Skeletal muscle satellite cell (primary cell): ENCODE measurements at regions not wholly inside any gene's neighbourhood (a gene's known extent, or its start where the extent isn't known, plus 50 kb on each side); places are given as distances from the start of the nearest gene placed in this dataset.
"Not testable (repeated sequence)": the region's sequence is repeated elsewhere in the genome, so short reads cannot be mapped to it uniquely, and the experiment has no call there.

Source experiments
- H3K27me3 ChIP-seq: 2 replicates; pipeline ENCODE4 v1.7.0; 2013; ENCODE audit warnings: low read length; ENCODE audit not compliant: control insufficient read depth, insufficient read depth
- H3K36me3 ChIP-seq: 2 replicates; pipeline ENCODE4 v1.7.0; 2013; ENCODE audit warnings: mild to moderate bottlenecking, control low read depth, low read length; ENCODE audit not compliant: insufficient read depth
- H3K4me1 ChIP-seq: 2 replicates; pipeline ENCODE4 v1.7.0; 2013; ENCODE audit warnings: low read length; ENCODE audit not compliant: control insufficient read depth, insufficient read depth
- H3K4me2 ChIP-seq: 2 replicates; pipeline ENCODE4 v1.7.0; 2013; ENCODE audit warnings: mild to moderate bottlenecking, low read length
- H3K4me3 ChIP-seq: 2 replicates; pipeline ENCODE4 v1.7.0; 2013; ENCODE audit warnings: low read length
- H3K9ac ChIP-seq: 2 replicates; pipeline ENCODE4 v1.7.0; 2013; ENCODE audit warnings: mild to moderate bottlenecking, low read depth, low read length, moderate library complexity
- H3K9me3 ChIP-seq: replicated peaks from 2 replicates; pipeline ENCODE4 v1.7.0; 2013; ENCODE audit warnings: mild to moderate bottlenecking, control low read depth, low read length

DNA sequence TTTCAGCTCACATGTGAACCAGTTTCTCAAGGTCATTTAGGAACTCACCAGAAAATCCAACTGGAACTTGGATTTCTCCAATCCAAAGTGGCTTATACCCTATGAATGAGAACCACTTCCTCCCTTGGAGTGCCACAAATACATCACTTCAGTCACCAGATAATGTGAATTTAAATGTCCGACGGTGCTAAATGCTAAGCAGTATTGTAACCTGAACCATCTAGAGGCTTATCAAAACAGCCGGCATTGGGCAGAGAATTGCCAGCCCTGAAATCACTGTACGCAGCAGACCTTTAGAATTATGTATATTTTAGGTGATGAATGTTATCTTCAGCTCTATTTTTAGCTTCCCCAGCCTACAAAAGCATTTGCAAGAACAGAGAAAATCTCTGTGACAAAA, 76.8 kb upstream of the COX20 start:
- Histone ChIP-seq H3K4me1 (peaks cover 7% of the 10 kb centered on the region), H3K9ac (no peak overlapping the region), H3K36me3 (no peaks in the 10 kb centered on the region), H3K4me2 (no peak overlapping the region), H3K9me3 (no peaks in the 10 kb centered on the region), H3K27me3 (no peaks in the 10 kb centered on the region), H3K4me3 (no peak overlapping the region)

DNA sequence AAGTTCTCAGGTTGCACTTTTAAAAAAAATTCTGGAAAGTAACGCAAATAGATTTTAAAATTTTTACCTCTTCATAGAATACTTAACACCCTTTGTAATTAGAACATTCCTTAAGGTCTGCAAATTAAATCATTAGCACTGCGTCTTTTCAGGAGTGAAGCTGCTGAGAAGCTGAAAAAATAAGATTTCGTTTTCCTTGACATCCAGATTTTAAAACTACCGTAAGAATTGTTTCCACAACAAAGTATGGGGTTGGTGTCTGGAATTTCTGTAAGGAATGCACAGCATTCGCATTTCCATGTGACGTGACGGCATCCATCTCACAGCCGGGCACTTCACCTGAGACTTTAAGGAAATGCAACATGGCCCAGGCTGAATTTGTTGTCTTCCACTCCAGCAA, 76.3 kb upstream of the COX20 start:
- no peak overlapping the region for H3K9ac ChIP-seq
- H3K9me3 ChIP-seq, result no peaks in the 10 kb centered on the region
- H3K27me3 ChIP-seq, result no peaks in the 10 kb centered on the region
- H3K4me2 ChIP-seq, result no peak overlapping the region
- no peak overlapping the region for H3K4me3 ChIP-seq
- H3K36me3 ChIP-seq, result no peaks in the 10 kb centered on the region
- peaks cover 7% of the 10 kb centered on the region for H3K4me1 ChIP-seq

DNA sequence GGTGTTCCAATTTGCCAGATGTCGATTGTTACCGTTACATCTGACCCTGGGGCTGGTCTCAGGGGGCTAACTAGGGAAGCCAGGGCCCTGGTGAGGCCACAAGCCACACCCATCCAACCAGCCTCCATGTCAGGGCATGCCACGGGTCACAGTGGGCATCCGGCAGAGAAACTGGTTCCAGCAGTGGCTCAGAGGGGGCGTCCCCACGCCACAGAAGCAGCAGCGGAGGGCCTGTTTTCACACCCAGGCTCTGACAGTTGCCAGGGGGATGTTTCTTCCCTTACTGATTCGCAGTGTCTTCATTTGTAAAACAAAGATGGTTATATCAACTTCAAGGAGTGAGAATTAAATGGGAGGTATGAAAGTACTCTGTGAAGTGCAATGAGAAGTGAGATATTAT, 75.0 kb upstream of the COX20 start:
- Histone ChIP-seq H3K9me3 (no peaks in the 10 kb centered on the region), H3K27me3 (no peaks in the 10 kb centered on the region), H3K9ac (no peak overlapping the region), H3K36me3 (no peaks in the 10 kb centered on the region), H3K4me1 (peaks cover 7% of the 10 kb centered on the region), H3K4me3 (no peak overlapping the region), H3K4me2 (no peak overlapping the region)

DNA sequence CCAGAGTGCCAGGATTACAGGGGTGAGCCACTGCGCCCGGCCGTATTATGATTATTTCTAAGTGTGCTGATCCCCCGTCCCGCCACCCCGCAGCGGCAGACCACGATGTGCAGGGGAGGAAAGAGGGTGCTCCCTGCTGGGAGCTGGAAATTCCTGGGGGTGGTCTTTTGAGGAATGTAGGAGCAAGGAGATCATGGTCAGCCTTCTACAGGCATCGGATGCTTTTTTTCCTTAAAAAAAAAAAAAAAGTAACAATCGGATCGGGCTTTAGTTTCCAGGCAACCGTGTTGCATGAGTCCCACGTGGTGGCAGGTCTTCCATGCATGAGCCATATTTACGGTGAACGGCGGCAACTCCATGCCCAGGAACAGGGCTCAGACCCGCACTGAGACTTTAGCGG, 74.2 kb upstream of the COX20 start:
- Histone ChIP-seq H3K27me3 (no peaks in the 10 kb centered on the region), H3K36me3 (no peaks in the 10 kb centered on the region), H3K9me3 (no peaks in the 10 kb centered on the region), H3K4me2 (no peak overlapping the region), H3K9ac (no peak overlapping the region), H3K4me3 (no peak overlapping the region), H3K4me1 (peaks cover 7% of the 10 kb centered on the region)

- Histone ChIP-seq H3K4me3 (no peak overlapping the region), H3K9ac (no peak overlapping the region), H3K4me1 (peaks cover 2% of the 10 kb centered on the region), H3K4me2 (no peak overlapping the region), H3K27me3 (no peaks in the 10 kb centered on the region), H3K9me3 (no peaks in the 10 kb centered on the region), H3K36me3 (no peaks in the 10 kb centered on the region)
These were observed 72.8 kb upstream of the COX20 start for GRCh38 chr1:244762629-244763028.

DNA sequence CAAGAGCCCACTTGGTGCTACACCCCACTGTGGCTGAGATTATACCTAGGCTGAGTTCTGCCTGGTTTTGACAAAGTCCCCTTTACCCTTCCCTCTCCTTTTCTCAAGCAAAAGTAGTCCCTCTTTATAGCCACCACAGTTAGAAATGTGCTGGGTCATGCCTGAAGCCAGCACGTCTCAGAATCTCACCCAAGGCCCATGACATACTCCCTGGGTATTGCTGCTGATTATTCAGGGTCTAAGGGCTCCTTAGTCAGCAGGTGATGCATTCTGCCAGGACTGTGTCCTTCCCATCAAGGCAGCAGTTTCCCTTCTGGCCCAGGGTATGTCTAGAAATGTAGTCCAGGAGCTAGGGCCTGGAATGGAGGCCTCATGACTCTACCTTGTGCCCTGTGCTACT, 67.3 kb upstream of the COX20 start:
- no peaks in the 10 kb centered on the region for H3K9me3 ChIP-seq
- no peaks in the 10 kb centered on the region for H3K27me3 ChIP-seq
- H3K36me3 ChIP-seq, result no peaks in the 10 kb centered on the region

DNA sequence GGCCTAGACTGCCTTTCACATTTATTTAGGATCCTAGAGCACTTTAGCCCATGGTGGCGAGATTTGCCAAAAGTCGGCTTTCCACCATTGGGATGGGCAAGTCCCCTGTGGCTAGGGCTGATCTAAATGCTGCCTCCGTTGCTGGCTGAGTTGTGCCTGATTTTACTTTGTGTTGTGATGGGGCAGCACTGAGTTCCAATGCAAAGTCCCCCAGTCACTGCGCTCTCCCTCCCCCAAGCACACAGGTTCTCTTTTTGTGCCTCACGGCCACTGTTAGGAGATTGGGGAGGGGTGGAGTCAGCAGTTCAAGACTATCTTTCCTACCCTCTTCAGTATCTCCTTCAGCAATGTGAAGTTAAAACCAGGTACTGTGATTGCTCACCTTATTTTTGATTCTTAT, 66.7 kb upstream of the COX20 start:
- no peaks in the 10 kb centered on the region for H3K4me1 ChIP-seq
- no peaks in the 10 kb centered on the region for H3K27me3 ChIP-seq
- H3K9me3 ChIP-seq, result no peaks in the 10 kb centered on the region
- no peak overlapping the region for H3K4me2 ChIP-seq
- H3K36me3 ChIP-seq, result no peaks in the 10 kb centered on the region
- H3K9ac ChIP-seq, result no peak overlapping the region
- no peak overlapping the region for H3K4me3 ChIP-seq

More for the DNA sequence above, 67.3 kb upstream of the COX20 start:
- H3K4me2 ChIP-seq, result no peak overlapping the region
- H3K4me1 ChIP-seq, result no peaks in the 10 kb centered on the region
- H3K4me3 ChIP-seq, result no peak overlapping the region
- no peak overlapping the region for H3K9ac ChIP-seq

DNA sequence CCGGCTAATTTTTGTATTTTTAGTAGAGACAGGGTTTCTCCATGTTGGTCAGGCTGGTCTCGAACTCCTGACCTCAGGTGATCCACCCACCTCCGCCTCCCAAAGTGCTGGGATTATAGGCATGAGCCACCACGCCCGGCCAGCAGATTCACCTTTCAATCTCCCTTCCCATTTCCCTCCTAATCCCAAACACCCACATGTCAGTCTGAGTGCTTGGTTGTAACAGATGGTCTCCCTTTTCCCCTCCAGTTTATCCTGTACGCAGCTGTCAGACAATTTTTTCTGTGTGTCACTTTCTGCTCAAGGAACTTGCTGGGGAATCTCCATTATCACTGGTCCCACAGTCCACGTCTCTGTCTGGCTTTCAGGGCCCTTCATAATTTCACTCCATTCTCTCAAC, 64.9 kb upstream of the COX20 start:
- not testable (repeated sequence) for H3K4me2 ChIP-seq, H3K27me3 ChIP-seq, H3K4me3 ChIP-seq, H3K4me1 ChIP-seq, H3K9ac ChIP-seq, H3K9me3 ChIP-seq, H3K36me3 ChIP-seq

GRCh38 chr1:244773513-244773912, 61.9 kb upstream of the COX20 start:
- Histone ChIP-seq H3K27me3 (no peaks in the 10 kb centered on the region), H3K4me3 (no peak overlapping the region), H3K9me3 (no peaks in the 10 kb centered on the region), H3K36me3 (no peaks in the 10 kb centered on the region), H3K4me2 (no peak overlapping the region), H3K4me1 (peaks cover 5% of the 10 kb centered on the region), H3K9ac (no peak overlapping the region)

DNA sequence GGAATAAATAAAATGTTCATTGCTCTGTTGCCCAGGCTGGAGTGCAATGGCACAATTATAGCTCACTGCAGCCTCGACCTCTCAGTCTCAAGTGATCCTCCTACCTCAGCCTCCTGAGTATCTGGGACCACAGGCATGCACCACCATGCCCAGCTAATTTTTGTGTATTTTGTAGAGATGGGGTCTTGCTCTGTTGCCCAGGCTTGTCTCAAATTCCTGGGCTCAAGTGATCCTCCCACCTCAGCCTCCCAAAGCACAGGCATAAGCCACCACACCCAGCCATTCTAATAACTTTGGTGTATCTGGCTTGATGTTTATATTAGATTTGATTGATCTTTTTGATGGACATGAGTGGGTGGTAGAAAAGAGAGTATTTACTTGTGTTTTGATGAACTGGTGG, 58.7 kb upstream of the COX20 start:
- H3K27me3 ChIP-seq, H3K4me3 ChIP-seq, H3K36me3 ChIP-seq, H3K4me2 ChIP-seq, H3K9ac ChIP-seq, H3K9me3 ChIP-seq: not testable (repeated sequence)
- peaks cover 15% of the 10 kb centered on the region for H3K4me1 ChIP-seq

DNA sequence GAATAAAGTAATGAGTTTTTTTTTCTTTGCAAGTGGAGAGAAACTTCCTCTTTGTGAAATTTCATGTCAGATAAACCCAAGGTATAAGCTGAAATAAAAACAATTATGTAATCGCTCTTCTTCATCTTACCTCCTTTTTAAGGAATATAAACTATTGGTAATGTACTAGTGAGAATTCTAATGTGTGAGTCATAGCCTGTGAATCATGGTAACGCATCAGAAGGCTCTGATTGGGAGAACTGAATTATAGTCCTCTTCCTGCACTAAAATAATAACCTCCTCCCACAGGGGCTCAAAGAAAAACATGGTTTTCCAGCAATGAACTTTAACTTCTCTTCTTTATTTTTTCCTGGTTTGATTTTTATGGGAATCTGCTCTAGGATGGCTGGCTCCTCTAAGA, 57.1 kb upstream of the COX20 start:
- H3K9me3 ChIP-seq, result no peaks in the 10 kb centered on the region
- no peak overlapping the region for H3K9ac ChIP-seq
- H3K4me3 ChIP-seq, result no peak overlapping the region
- peak overlapping the region; percentile 40 for H3K4me2 ChIP-seq
- H3K27me3 ChIP-seq, result no peaks in the 10 kb centered on the region
- H3K4me1 ChIP-seq, result peaks cover 15% of the 10 kb centered on the region
- no peaks in the 10 kb centered on the region for H3K36me3 ChIP-seq

GRCh38 chr1:244779410-244779809, 56.0 kb upstream of the COX20 start:
- H3K9me3 ChIP-seq, result no peaks in the 10 kb centered on the region
- peaks cover 15% of the 10 kb centered on the region for H3K4me1 ChIP-seq
- H3K4me3 ChIP-seq, result no peak overlapping the region
- H3K4me2 ChIP-seq, result no peak overlapping the region
- no peak overlapping the region for H3K9ac ChIP-seq
- no peaks in the 10 kb centered on the region for H3K27me3 ChIP-seq
- H3K36me3 ChIP-seq, result no peaks in the 10 kb centered on the region

GRCh38 chr1:244780311-244780710, 55.1 kb upstream of the COX20 start:
- no peaks in the 10 kb centered on the region for H3K36me3 ChIP-seq

More at GRCh38 chr1:244780311-244780710, 55.1 kb upstream of the COX20 start:
- Histone ChIP-seq H3K9me3 (no peaks in the 10 kb centered on the region), H3K4me3 (no peak overlapping the region), H3K9ac (no peak overlapping the region), H3K4me2 (no peak overlapping the region), H3K4me1 (peaks cover 15% of the 10 kb centered on the region), H3K27me3 (no peaks in the 10 kb centered on the region)
